RWPE2 (cell line): ENCODE measurements at regions not wholly inside any gene's neighbourhood (a gene's known extent, or its start where the extent isn't known, plus 50 kb on each side); places are given as distances from the start of the nearest gene placed in this dataset.
A peak's percentile ranks its signal among the peaks of the same experiment; 100 is the strongest.

ENCODE experiments used
- ATAC-seq: fragments of 200-7000 bp; cut with Tn5 transposase; 3 replicates; pipeline ENCODE4 v1.9.1; 2021; ENCODE audit warnings: low read depth
- DNase-seq: peaks from one replicate; pipeline ENCODE4 v3.0.0-alpha.2; 2020; ENCODE audit warnings: low spot score
- H3K27ac ChIP-seq: fragments of 450-650 bp; 2 replicates; pipeline ENCODE4 v1.5.1; 2017; ENCODE audit warnings: mild to moderate bottlenecking; ENCODE audit not compliant: poor library complexity, severe bottlenecking
- H3K27me3 ChIP-seq: fragments of 250-450 bp; sonication (Bioruptor Pico); 2 replicates; pipeline ENCODE4 v1.5.1; 2021; ENCODE audit warnings: mild to moderate bottlenecking, moderate library complexity; ENCODE audit not compliant: insufficient read depth, poor library complexity, severe bottlenecking
- H3K36me3 ChIP-seq: fragments of 250-450 bp; sonication (Bioruptor Pico); 2 replicates; pipeline ENCODE4 v1.5.1; 2020; ENCODE audit warnings: low read depth, mild to moderate bottlenecking, moderate library complexity
- H3K4me1 ChIP-seq: fragments of 250-450 bp; sonication (Bioruptor Pico); 2 replicates; pipeline ENCODE4 v1.5.1; 2021; ENCODE audit warnings: mild to moderate bottlenecking, moderate library complexity; ENCODE audit not compliant: insufficient read depth, poor library complexity, severe bottlenecking
- H3K4me3 ChIP-seq: fragments of 250-450 bp; sonication (Bioruptor Pico); 2 replicates; pipeline ENCODE4 v1.5.1; 2021; ENCODE audit warnings: mild to moderate bottlenecking, moderate library complexity; ENCODE audit not compliant: severe bottlenecking
- H3K9me3 ChIP-seq: fragments of 250-450 bp; sonication (Bioruptor Pico); 2 replicates; pipeline ENCODE4 v1.5.1; 2021; ENCODE audit warnings: mild to moderate bottlenecking, moderate library complexity; ENCODE audit not compliant: severe bottlenecking
- CTCF ChIP-seq: fragments of 450-650 bp; IDR thresholded peaks from one replicate; pipeline ENCODE4 v1.5.1; 2017; ENCODE audit warnings: mild to moderate bottlenecking, moderate library complexity; ENCODE audit not compliant: poor library complexity, severe bottlenecking

GRCh38 chr6:90790058-90790457 lies 203.2 kb upstream of the MAP3K7 start:
- ATAC-seq, result peak; percentile 44; the same call in 2 of the 3 replicates
- Histone ChIP-seq H3K36me3 (no peaks in the 10 kb centered on the region), H3K9me3 (no peaks in the 10 kb centered on the region), H3K4me1 (no peaks in the 10 kb centered on the region), H3K27me3 (no peaks in the 10 kb centered on the region), H3K4me3 (no peak overlapping the region), H3K27ac (no peak overlapping the region)
- no peak for TF ChIP-seq CTCF
- DNase-seq, result no peak

- Histone ChIP-seq H3K4me1 (no peaks in the 10 kb centered on the region), H3K27ac (no peak overlapping the region), H3K9me3 (no peaks in the 10 kb centered on the region), H3K27me3 (no peaks in the 10 kb centered on the region), H3K4me3 (no peak overlapping the region), H3K36me3 (no peaks in the 10 kb centered on the region)
- ATAC-seq, result no peak
- DNase-seq, result no peak
- no peak for TF ChIP-seq CTCF
Observed at GRCh38 chr6:90788781-90789180, 201.9 kb upstream of the MAP3K7 start.

GRCh38 chr6:90787446-90787845 lies 200.6 kb upstream of the MAP3K7 start:
- H3K4me3 ChIP-seq, result no peak overlapping the region
- peaks cover 5% of the 10 kb centered on the region for H3K27me3 ChIP-seq
- no peaks in the 10 kb centered on the region for H3K36me3 ChIP-seq
- ATAC-seq (no peak), DNase-seq (no peak)
- no peak overlapping the region for H3K27ac ChIP-seq
- H3K9me3 ChIP-seq, result no peaks in the 10 kb centered on the region
- no peaks in the 10 kb centered on the region for H3K4me1 ChIP-seq
- TF ChIP-seq CTCF, result no peak

- no peak overlapping the region for H3K27ac ChIP-seq
- no peak for DNase-seq
- no peaks in the 10 kb centered on the region for H3K36me3 ChIP-seq
- no peaks in the 10 kb centered on the region for H3K9me3 ChIP-seq
- peaks cover 9% of the 10 kb centered on the region for H3K27me3 ChIP-seq
- H3K4me1 ChIP-seq, result no peaks in the 10 kb centered on the region
- no peak for ATAC-seq
- no peak for TF ChIP-seq CTCF
- no peak overlapping the region for H3K4me3 ChIP-seq
Observed at GRCh38 chr6:90780778-90781177, 193.9 kb upstream of the MAP3K7 start.

- Histone ChIP-seq H3K4me3 (no peak overlapping the region), H3K27ac (no peak overlapping the region), H3K36me3 (no peaks in the 10 kb centered on the region), H3K27me3 (peaks cover 9% of the 10 kb centered on the region), H3K4me1 (no peaks in the 10 kb centered on the region), H3K9me3 (no peaks in the 10 kb centered on the region)
- TF ChIP-seq CTCF, result no peak
- DNase-seq (no peak), ATAC-seq (no peak)
Observed at GRCh38 chr6:90780141-90780540, 193.3 kb upstream of the MAP3K7 start.
